HG03175 (cell line): ENCODE measurements at regions not wholly inside any gene's neighbourhood (a gene's known extent, or its start where the extent isn't known, plus 50 kb on each side); places are given as distances from the start of the nearest gene placed in this dataset.

Source experiments
- ATAC-seq: cut with Tn5 transposase; IDR thresholded peaks from one replicate; pipeline ENCODE4 v1.9.1; 2021; ENCODE audit warnings: mild to moderate bottlenecking, moderate library complexity; ENCODE audit not compliant: unreplicated experiment

- no peak for ATAC-seq
Observed at GRCh38 chr4:92100975-92101374, 202.8 kb upstream of the GRID2 start.

DNA sequence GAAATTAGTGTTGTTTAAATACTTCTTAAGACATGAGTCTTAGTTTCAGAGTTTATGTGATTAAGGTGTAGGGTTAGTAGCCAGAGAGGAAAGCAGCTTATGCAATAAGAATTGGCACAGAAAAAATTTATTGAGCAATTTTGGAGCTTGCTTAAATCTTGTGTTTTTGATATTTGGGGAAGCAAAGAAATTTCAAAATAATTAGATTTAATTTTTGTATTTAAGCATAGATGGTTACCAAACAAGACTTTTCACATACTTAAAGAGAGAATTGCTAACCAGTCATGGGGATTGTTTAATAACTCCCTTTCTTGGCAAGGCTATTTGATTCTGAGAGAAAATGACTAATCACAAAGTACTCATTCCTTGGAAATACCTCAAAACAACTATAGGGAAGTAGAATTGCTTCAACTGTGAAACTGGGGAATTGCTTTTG is 202.0 kb upstream of the GRID2 start:
- ATAC-seq, result no peak

GRCh38 chr4:92104506-92104905 is 199.3 kb upstream of the GRID2 start:
- ATAC-seq, result no peak

GRCh38 chr4:92106816-92107215 is 196.9 kb upstream of the GRID2 start:
- no peak for ATAC-seq

- no peak for ATAC-seq
Observed at GRCh38 chr4:92111493-92111892, 192.3 kb upstream of the GRID2 start.

DNA sequence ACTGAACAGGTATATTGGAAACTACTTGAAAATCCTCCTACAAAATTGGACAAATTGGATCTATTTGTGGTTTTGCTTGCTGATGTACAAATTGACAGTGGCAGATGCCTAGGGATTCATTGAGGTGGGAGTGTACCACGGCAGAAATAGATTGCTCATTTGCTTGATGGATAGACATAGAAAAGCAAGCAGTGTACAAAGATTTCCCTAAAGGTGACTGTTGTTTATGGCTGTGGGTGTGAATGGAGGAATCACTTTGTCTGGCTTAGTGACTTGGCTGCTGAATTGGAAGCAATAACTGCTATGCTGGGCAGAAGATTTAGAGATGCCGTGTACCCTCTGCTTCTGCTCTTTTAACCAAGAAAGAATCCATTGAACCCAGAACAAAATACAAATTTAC is 191.0 kb upstream of the GRID2 start:
- no peak for ATAC-seq

- ATAC-seq, result no peak
Observed at GRCh38 chr4:92120810-92121498, 182.8 kb upstream of the GRID2 start.

- no peak for ATAC-seq
Observed at GRCh38 chr4:92122911-92123310, 180.9 kb upstream of the GRID2 start.

DNA sequence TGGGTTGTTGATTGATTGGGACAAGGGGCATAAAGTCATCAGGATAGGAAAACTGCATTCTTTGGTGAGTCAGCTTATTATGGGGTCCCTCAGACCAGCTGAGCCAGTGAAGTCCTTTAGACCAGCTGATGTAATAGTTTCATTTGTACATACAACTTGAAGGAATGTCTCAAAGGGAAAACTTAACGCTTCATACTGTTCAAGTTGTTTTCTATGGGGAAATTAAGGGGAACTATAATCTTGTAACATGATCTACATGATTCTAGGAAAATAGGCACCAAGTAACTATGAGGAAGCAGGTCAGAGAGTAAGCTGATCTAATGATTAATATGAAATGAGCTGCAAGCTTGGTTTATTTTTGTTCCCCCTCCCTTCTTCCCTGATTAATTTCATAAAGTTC is 175.1 kb upstream of the GRID2 start:
- ATAC-seq, result no peak

DNA sequence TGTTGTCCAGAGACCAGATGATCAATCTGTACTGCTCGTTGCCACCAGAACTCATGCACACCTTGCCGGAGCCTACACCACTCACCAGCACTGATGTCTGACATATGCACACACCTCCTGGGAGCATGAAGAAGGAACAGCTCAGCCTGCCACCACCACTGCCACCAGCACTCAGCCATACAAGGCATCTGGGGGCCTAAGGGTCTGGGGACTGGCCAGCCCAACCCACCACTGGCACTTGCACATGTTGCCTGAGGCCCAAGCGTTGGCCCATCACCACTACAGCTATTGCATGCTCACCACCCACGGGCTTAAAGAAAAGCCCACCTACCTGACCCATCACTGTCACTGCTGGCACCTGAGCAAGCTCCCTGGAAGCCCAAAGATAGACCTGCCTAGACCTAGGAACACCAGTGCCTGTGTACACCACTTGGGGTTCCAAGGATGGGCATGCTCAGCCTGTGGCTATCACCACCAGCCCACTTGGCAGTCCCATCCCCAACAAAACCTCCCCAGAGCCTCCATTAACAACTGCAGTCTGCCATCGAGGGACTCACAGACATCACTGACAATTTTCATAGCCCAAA is 174.3 kb upstream of the GRID2 start:
- ATAC-seq, result no peak

- ATAC-seq, result no peak
Observed at GRCh38 chr4:92136434-92136833, 167.3 kb upstream of the GRID2 start.

DNA sequence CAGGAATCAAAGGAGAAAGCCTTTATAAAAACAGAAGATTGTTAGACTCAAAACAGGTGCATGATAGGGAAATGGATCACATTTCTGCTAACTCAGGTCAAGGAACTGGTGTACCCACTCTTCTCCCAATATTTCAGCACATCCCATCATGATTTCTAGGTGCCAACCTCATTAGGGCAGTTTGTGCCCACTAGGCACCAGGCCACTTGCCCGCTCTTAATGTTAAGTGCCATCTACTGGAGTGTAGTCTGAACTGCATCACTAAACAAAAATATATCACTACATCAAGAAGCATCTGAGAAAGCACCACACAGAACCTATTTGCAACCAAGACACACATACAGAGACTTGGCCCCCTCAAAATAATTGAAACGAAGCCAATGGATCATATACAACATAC is 140.4 kb upstream of the GRID2 start:
- ATAC-seq, result peak; percentile 51

- ATAC-seq, result no peak
Observed at GRCh38 chr4:92170340-92170739, 133.4 kb upstream of the GRID2 start.

- ATAC-seq, result no peak
Observed at GRCh38 chr4:92172203-92172602, 131.6 kb upstream of the GRID2 start.

DNA sequence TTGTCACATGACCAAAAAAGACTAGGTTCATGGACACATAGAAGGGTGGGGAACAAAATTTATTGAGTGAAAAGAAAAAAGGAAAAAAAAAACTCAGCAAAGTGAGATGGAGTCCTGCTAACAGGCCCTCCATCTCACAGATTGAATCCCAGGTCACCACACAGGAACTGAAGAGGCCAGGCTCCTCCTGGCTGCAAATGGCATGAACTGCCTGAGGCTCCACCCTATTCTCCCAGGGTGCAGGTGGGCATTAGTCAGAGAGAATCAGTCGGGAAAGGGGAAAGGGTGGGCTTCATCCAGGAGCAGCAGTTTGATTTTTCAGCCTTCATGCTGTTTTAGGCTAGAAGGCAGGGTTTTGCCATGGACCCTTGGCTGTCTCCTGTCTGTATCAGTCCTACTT is 128.5 kb upstream of the GRID2 start:
- no peak for ATAC-seq

GRCh38 chr4:92182006-92182735 is 121.6 kb upstream of the GRID2 start:
- ATAC-seq, result no peak

- ATAC-seq, result no peak
Observed at GRCh38 chr4:92182736-92183407, 120.9 kb upstream of the GRID2 start.

DNA sequence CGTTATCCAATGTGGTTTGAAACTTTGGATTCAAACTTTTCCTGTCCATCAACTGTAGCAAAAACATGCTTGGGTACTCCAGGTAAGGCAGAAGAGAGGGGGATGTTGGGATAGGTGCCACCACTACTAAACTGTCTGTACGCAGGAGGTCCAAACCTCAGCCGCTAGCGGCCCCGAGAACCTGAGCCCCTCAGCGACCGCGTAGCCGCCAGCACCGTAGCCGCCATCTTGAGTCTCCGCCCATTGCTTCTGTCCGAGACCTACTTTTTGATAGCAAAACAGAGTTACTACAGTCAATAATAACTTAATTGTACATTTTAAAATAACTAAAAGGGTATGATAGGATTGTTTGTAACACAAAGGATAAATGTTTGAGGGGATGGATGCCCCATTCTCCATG is 119.9 kb upstream of the GRID2 start:
- no peak for ATAC-seq

DNA sequence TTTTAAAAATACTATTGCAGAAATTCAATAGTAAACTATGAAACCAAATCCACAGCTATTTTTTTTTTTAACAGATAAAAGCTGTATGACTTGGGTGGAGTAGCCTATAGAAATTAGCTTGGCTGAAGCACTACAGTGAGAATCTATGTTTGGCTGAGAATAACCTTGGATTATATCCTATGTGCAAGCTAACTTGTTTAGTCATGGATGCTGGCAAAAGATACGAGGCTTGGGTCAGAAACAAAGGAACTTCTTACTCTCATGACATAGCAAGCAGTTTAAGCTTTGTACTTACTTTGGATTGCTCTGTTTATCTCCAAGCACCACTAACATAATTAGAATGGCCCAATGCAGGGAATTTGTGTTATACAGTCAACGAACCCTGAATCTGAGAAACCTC is 119.2 kb upstream of the GRID2 start:
- no peak for ATAC-seq

DNA sequence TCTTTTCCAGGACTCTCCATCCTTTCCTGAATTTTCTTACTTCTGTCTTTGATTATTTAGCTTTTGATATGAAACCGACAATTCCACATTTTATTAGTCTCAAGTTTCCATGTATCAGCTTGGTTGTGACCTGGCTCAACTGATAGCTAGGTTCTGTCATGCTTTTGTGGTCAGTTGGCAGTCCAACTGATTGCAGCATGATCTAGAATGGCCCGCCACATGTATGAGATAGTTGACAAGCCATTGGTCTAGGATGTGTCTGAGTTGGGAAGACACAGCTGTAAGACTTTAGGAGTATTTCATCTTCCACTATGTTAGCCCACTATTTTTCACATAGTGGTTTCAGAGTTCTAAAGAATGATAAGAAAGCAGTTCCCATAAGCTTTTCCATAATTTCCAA is 117.5 kb upstream of the GRID2 start:
- no peak for ATAC-seq

DNA sequence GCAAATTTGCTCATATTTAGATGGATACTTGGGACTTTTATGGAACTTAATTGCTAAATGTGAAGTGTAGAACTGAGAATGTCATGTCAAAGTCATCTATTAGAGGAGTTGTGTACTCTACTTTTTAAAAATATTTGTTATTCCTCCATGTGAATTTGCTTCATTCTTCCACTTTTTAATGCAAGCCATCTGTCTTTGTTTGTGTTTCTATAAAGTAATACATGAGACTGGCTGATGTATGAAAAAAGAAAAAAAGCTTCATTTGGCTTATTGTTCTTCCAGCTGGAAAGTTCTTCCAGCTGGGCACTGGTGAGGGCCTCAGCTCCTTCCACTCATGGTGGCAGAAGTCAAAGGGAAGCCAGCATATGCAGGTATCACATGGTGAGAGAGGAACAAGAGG is 114.6 kb upstream of the GRID2 start:
- no peak for ATAC-seq

DNA sequence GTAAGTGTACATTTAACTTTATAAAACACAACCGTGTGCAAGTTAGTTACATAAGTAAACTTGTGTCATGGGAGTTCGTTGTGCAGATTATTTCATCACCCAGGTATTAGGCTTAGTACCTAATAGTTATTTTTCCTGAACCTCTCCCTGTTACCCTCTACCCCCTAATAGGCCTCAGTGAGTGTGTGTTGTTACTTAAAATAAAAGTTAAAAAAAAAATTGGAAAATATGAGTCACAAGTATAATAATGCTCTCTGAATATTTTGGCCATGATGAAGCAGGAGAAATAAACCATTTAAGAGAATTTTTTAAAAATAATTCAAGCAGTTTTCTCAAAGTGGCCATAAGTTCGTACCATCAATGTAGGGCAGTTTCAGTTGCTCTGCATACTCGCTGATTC is 105.1 kb upstream of the GRID2 start:
- ATAC-seq, result no peak
